Rectal smooth muscle tissue (tissue), 1 donor: ENCODE measurements at regions not wholly inside any gene's neighbourhood (a gene's known extent, or its start where the extent isn't known, plus 50 kb on each side); places are given as distances from the start of the nearest gene placed in this dataset.

ENCODE experiments used
- H3K27ac ChIP-seq: one replicate; pipeline ENCODE4 v1.7.0; 2013; ENCODE audit warnings: low read depth, low read length, inconsistent platforms
- H3K27me3 ChIP-seq: one replicate; pipeline ENCODE4 v1.7.0; 2013; ENCODE audit warnings: low read length; ENCODE audit not compliant: control insufficient read depth, insufficient read depth
- H3K36me3 ChIP-seq: one replicate; pipeline ENCODE4 v1.7.0; 2013; ENCODE audit warnings: low read length; ENCODE audit not compliant: control insufficient read depth, insufficient read depth
- H3K4me1 ChIP-seq: one replicate; pipeline ENCODE4 v1.7.0; 2013; ENCODE audit warnings: low read length; ENCODE audit not compliant: control insufficient read depth, insufficient read depth
- H3K4me3 ChIP-seq: one replicate; pipeline ENCODE4 v1.7.0; 2013; ENCODE audit warnings: low read length
- H3K9ac ChIP-seq: one replicate; pipeline ENCODE4 v1.7.0; 2013; ENCODE audit warnings: low read length

GRCh38 chr1:217275655-217276398, 355.1 kb downstream of the GPATCH2 start:
- H3K4me3 ChIP-seq, result no peak overlapping the region
- H3K4me1 ChIP-seq, result no peaks in the 10 kb centered on the region
- no peaks in the 10 kb centered on the region for H3K27me3 ChIP-seq
- no peak overlapping the region for H3K9ac ChIP-seq
- H3K36me3 ChIP-seq, result no peaks in the 10 kb centered on the region
- H3K27ac ChIP-seq, result no peak overlapping the region

- Histone ChIP-seq H3K4me1 (no peaks in the 10 kb centered on the region), H3K36me3 (no peaks in the 10 kb centered on the region), H3K4me3 (no peak overlapping the region), H3K27ac (no peak overlapping the region), H3K27me3 (no peaks in the 10 kb centered on the region), H3K9ac (no peak overlapping the region)
Measured at GRCh38 chr1:217274927-217275654, 355.8 kb downstream of the GPATCH2 start.

DNA sequence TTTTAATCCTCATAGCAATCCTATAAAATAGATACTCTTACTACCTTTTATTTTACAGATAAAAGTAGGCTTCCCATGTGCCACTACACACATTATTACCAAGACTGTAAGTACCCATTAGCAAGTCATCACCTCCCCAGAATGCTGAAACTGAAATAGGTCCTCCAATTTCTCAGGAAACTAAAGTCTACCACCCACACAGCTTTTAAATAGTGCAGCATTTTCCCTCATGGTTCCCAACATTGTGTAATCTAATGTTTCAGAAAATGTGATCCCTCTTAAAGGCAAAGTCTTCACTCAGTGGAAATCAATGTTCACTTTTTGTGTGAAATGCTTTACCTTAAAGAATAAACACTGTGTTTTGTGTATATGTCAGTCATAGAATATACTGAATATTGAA, 356.5 kb downstream of the GPATCH2 start:
- no peaks in the 10 kb centered on the region for H3K27me3 ChIP-seq
- no peaks in the 10 kb centered on the region for H3K4me1 ChIP-seq
- H3K27ac ChIP-seq, result no peak overlapping the region
- no peak overlapping the region for H3K9ac ChIP-seq
- H3K4me3 ChIP-seq, result no peak overlapping the region
- no peaks in the 10 kb centered on the region for H3K36me3 ChIP-seq

GRCh38 chr1:217273866-217274265, 357.0 kb downstream of the GPATCH2 start:
- H3K4me3 ChIP-seq, result no peak overlapping the region
- H3K36me3 ChIP-seq, result no peaks in the 10 kb centered on the region
- H3K4me1 ChIP-seq, result no peaks in the 10 kb centered on the region
- H3K9ac ChIP-seq, result no peak overlapping the region
- H3K27me3 ChIP-seq, result no peaks in the 10 kb centered on the region
- no peak overlapping the region for H3K27ac ChIP-seq

DNA sequence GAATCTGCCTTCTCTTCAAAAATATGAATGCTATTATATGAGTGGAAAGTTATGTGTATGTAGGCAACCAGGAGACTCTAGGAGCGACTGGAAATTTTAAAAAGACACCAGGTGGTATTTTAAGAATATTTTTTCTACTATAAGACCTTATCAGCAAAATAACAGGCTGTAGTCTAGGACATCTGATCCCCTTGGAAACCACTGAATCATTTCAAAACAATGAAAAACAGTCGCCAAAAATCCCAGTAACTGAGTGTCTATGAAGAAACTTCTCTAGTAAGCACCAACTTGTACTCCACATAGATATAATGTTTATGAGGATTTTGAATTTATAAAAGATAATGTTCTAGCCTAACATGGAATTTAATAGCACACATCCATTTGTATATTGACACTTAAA, 358.5 kb downstream of the GPATCH2 start:
- Histone ChIP-seq H3K36me3 (no peaks in the 10 kb centered on the region), H3K27me3 (no peaks in the 10 kb centered on the region), H3K27ac (no peak overlapping the region), H3K9ac (no peak overlapping the region), H3K4me1 (no peaks in the 10 kb centered on the region), H3K4me3 (no peak overlapping the region)

GRCh38 chr1:217270101-217270500, 360.8 kb downstream of the GPATCH2 start:
- H3K36me3 ChIP-seq, result no peaks in the 10 kb centered on the region

GRCh38 chr1:217268058-217268457, 362.8 kb downstream of the GPATCH2 start:
- Histone ChIP-seq H3K4me3 (no peak overlapping the region), H3K4me1 (no peaks in the 10 kb centered on the region), H3K36me3 (no peaks in the 10 kb centered on the region)

More at GRCh38 chr1:217270101-217270500, 360.8 kb downstream of the GPATCH2 start:
- no peaks in the 10 kb centered on the region for H3K27me3 ChIP-seq
- no peak overlapping the region for H3K9ac ChIP-seq
- H3K27ac ChIP-seq, result no peak overlapping the region
- H3K4me1 ChIP-seq, result no peaks in the 10 kb centered on the region
- H3K4me3 ChIP-seq, result no peak overlapping the region

DNA sequence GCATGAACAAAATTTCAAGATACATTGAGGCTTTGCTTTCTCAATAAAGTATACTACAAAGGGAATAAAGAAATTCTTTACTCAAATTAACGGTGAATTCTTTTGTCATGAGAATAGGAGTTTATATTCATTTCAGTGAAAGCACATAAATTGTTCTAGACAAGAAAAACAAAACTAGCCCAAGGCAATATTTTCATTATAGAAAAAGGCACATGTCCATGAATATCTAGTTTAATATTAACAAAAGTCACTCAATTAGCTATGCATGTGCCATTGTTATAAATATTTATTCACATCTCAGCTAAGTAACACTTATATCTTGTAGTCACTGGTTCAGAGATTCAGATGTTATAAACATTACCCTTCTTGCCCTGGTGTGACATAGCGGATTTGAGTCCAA, 369.3 kb downstream of the GPATCH2 start:
- Histone ChIP-seq H3K27ac (no peak overlapping the region), H3K4me3 (no peak overlapping the region), H3K27me3 (no peaks in the 10 kb centered on the region), H3K4me1 (no peaks in the 10 kb centered on the region), H3K36me3 (no peaks in the 10 kb centered on the region), H3K9ac (no peak overlapping the region)

More at GRCh38 chr1:217268058-217268457, 362.8 kb downstream of the GPATCH2 start:
- Histone ChIP-seq H3K27me3 (no peaks in the 10 kb centered on the region), H3K9ac (no peak overlapping the region), H3K27ac (no peak overlapping the region)

- no peak overlapping the region for H3K4me3 ChIP-seq
Measured at GRCh38 chr1:217260676-217261075, 370.2 kb downstream of the GPATCH2 start.

DNA sequence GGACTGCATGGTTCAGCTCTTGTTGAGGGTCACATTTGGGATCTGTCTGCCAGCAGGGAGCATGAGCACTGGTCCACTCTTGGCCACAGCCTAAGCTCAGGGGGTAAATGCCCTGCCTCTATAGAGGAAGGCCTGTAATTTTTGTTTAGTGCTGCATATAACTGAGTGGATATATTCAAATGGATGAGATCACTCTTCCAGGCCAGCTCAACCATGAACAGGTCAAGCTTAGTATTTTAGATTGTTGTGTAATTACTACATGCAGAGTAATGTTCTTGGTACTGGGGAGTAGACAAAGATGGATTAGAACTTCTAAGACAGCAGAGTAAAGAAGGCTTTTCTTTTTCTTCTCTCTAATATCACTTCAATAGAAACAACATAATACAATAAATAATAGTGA, 376.9 kb downstream of the GPATCH2 start:
- Histone ChIP-seq H3K36me3 (no peaks in the 10 kb centered on the region), H3K4me1 (no peaks in the 10 kb centered on the region)

More at GRCh38 chr1:217260676-217261075, 370.2 kb downstream of the GPATCH2 start:
- H3K9ac ChIP-seq, result no peak overlapping the region
- H3K36me3 ChIP-seq, result no peaks in the 10 kb centered on the region
- H3K27ac ChIP-seq, result no peak overlapping the region
- no peaks in the 10 kb centered on the region for H3K27me3 ChIP-seq
- no peaks in the 10 kb centered on the region for H3K4me1 ChIP-seq

DNA sequence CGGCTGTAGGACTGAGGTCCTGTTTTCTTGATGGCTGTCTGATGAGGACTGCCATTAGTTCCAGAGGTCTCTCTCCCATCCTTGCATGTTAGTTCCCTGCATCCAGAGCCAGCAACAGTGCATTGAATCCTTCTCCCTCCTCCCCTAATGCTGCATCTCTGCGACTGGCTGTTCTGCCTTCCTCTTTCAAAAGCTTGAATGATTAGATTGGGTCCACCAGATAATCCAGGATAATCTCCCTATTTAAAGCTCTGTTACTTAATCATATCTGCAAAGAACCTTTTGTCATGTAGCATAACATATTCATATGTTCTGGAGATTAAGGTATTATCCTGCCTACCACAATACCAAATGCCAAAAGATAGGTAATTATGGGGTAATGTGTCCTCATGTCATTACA, 377.5 kb downstream of the GPATCH2 start:
- H3K27me3 ChIP-seq, result no peaks in the 10 kb centered on the region

More for the DNA sequence above, 376.9 kb downstream of the GPATCH2 start:
- Histone ChIP-seq H3K27me3 (no peaks in the 10 kb centered on the region), H3K9ac (no peak overlapping the region), H3K4me3 (no peak overlapping the region), H3K27ac (no peak overlapping the region)

GRCh38 chr1:217251121-217251520, 379.8 kb downstream of the GPATCH2 start:
- Histone ChIP-seq H3K27me3 (no peaks in the 10 kb centered on the region), H3K4me3 (no peak overlapping the region), H3K9ac (no peak overlapping the region), H3K27ac (no peak overlapping the region), H3K4me1 (no peaks in the 10 kb centered on the region), H3K36me3 (no peaks in the 10 kb centered on the region)

More for the DNA sequence above, 377.5 kb downstream of the GPATCH2 start:
- no peak overlapping the region for H3K9ac ChIP-seq
- H3K4me1 ChIP-seq, result no peaks in the 10 kb centered on the region
- no peak overlapping the region for H3K27ac ChIP-seq
- no peak overlapping the region for H3K4me3 ChIP-seq
- no peaks in the 10 kb centered on the region for H3K36me3 ChIP-seq
